DOHH2 (cell line): ENCODE measurements at regions not wholly inside any gene's neighbourhood (a gene's known extent, or its start where the extent isn't known, plus 50 kb on each side); places are given as distances from the start of the nearest gene placed in this dataset.
"Not testable (repeated sequence)": the region's sequence is repeated elsewhere in the genome, so short reads cannot be mapped to it uniquely, and the experiment has no call there.

Experiments
- H3F3A ChIP-seq: fragments of 200-600 bp; sonication (generic), shearing (Covaris generic); 2 replicates; pipeline ENCODE4 v1.6.0; 2016; ENCODE audit warnings: antibody characterized with exemption, mild to moderate bottlenecking; ENCODE audit not compliant: control insufficient read depth, insufficient read depth
- H3K27ac ChIP-seq: fragments of 200-600 bp; sonication (generic); 2 replicates; pipeline ENCODE4 v1.5.1; 2014; ENCODE audit warnings: low read depth, mild to moderate bottlenecking, low read length, moderate library complexity
- H3K27me3 ChIP-seq: fragments of 200-600 bp; sonication (generic); 2 replicates; pipeline ENCODE4 v1.6.1; 2014; ENCODE audit warnings: mild to moderate bottlenecking, low read length, mixed read lengths; ENCODE audit not compliant: control insufficient read depth
- H3K36me3 ChIP-seq: fragments of 200-600 bp; sonication (generic); 2 replicates; pipeline ENCODE4 v1.6.1; 2014; ENCODE audit warnings: mild to moderate bottlenecking, low read length, moderate library complexity, mixed read lengths; ENCODE audit not compliant: control insufficient read depth
- H3K4me1 ChIP-seq: fragments of 200-600 bp; sonication (generic); 2 replicates; pipeline ENCODE4 v1.6.1; 2014; ENCODE audit warnings: mild to moderate bottlenecking, low read length, mixed read lengths; ENCODE audit not compliant: control insufficient read depth
- H3K4me2 ChIP-seq: fragments of 200-600 bp; sonication (generic); 2 replicates; pipeline ENCODE4 v1.6.0; 2014; ENCODE audit warnings: mild to moderate bottlenecking, low read length, moderate library complexity
- H3K4me3 ChIP-seq: fragments of 200-600 bp; sonication (generic); 2 replicates; pipeline ENCODE4 v1.5.1; 2014; ENCODE audit warnings: mild to moderate bottlenecking, low read length, mixed read lengths
- H3K79me2 ChIP-seq: fragments of 200-600 bp; sonication (generic); 2 replicates; pipeline ENCODE4 v1.6.1; 2014; ENCODE audit warnings: mild to moderate bottlenecking, low read length, mixed read lengths; ENCODE audit not compliant: control insufficient read depth
- H3K9me2 ChIP-seq: fragments of 200-600 bp; sonication (generic); replicated peaks from 2 replicates; pipeline ENCODE4 v1.6.1; 2014; ENCODE audit warnings: mild to moderate bottlenecking, low read length, mixed read lengths; ENCODE audit not compliant: control insufficient read depth
- H3K9me3 ChIP-seq: fragments of 200-600 bp; sonication (generic); 2 replicates; pipeline ENCODE4 v1.6.1; 2014; ENCODE audit warnings: antibody characterized with exemption, low read length, mixed read lengths; ENCODE audit not compliant: control insufficient read depth, insufficient read depth
- H4K20me1 ChIP-seq: fragments of 200-600 bp; sonication (generic); 2 replicates; pipeline ENCODE4 v1.6.0; 2014; ENCODE audit warnings: low read depth, mild to moderate bottlenecking, antibody characterized with exemption, low read length, moderate library complexity; ENCODE audit not compliant: control insufficient read depth, insufficient read depth
- EZH2phosphoT487 ChIP-seq: fragments of 200-600 bp; sonication (generic); IDR thresholded peaks from 2 replicates; pipeline ENCODE4 v1.6.1; 2017; ENCODE audit warnings: borderline replicate concordance, mild to moderate bottlenecking, antibody characterized with exemption, low read length, moderate library complexity, mixed read lengths
- TF ChIP-seq, protein P1 (sequence below): fragments of 200-600 bp; sonication (generic); IDR thresholded peaks from one replicate; pipeline ENCODE4 v1.5.1; 2014; ENCODE audit warnings: antibody characterized with exemption, mild to moderate bottlenecking, low read depth, low read length; ENCODE audit not compliant: poor library complexity, severe bottlenecking

DNA sequence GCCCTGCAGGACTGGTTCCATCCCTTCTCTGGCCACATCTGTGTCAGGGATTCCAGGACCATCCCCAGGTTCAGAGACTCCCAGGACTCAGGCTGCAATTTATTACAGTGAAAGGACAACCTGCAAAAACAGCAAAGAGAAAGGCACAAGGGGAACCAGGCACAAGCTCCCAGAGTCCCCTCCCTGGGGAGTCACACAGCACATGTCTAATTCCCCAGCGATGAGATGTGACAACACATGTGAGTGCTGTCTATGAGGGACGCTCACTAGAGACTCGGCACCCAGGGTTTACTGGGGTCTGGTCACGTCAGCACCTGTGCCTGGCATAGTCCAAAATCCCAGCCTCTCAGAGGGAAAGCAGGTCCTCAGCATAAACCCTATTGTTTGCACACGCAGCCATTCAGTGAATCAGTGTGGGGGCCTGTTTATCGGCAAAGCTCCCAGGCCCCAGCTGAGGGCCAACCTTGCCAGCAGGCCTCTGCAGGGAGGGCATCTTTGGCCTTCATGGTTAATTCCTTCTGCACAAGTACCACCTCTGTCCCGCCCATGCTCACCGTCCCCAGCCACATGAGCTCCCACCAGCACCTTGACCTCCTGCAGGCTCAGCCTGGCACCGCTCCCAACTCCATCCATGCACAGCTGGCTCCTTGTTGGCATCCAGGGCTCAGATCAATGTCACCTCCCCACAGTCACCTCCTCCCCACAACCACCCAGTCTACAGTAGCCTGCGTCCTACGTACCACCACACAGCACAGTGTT lies 198.9 kb upstream of the SFSWAP start:
- Histone ChIP-seq H3K4me3 (no peak overlapping the region), H3K79me2 (no peaks in the 10 kb centered on the region), H4K20me1 (no peaks in the 10 kb centered on the region), H3K9me2 (no peaks in the 10 kb centered on the region), H3K27ac (no peak overlapping the region), H3K27me3 (no peaks in the 10 kb centered on the region), H3K4me1 (peaks cover 10% of the 10 kb centered on the region), H3K36me3 (no peaks in the 10 kb centered on the region), H3F3A (no peaks in the 10 kb centered on the region), H3K9me3 (no peaks in the 10 kb centered on the region), H3K4me2 (peak overlapping the region; percentile 33)
- TF ChIP-seq, protein P1, sequence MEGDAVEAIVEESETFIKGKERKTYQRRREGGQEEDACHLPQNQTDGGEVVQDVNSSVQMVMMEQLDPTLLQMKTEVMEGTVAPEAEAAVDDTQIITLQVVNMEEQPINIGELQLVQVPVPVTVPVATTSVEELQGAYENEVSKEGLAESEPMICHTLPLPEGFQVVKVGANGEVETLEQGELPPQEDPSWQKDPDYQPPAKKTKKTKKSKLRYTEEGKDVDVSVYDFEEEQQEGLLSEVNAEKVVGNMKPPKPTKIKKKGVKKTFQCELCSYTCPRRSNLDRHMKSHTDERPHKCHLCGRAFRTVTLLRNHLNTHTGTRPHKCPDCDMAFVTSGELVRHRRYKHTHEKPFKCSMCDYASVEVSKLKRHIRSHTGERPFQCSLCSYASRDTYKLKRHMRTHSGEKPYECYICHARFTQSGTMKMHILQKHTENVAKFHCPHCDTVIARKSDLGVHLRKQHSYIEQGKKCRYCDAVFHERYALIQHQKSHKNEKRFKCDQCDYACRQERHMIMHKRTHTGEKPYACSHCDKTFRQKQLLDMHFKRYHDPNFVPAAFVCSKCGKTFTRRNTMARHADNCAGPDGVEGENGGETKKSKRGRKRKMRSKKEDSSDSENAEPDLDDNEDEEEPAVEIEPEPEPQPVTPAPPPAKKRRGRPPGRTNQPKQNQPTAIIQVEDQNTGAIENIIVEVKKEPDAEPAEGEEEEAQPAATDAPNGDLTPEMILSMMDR, result no peak
- no peak for TF ChIP-seq EZH2phosphoT487

DNA sequence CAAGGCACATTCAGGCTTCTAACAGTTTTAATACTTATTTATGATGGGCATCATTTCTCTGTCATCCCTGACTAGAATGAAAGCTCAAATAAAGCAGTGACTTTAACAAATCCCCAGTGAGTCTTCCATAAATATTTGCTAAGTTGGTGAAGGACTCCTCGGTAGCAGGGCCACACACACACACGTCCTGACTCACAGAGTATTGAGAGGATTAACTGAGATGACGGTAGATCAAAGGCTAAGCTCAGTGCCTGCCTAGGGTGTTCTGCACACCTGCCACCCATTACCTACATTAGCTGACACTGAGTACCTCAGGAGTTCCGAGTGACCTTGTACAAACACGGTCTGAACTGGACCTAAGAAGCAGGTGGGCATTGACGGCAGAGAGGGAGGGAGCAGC lies 197.3 kb upstream of the SFSWAP start:
- Histone ChIP-seq H3K9me2 (no peaks in the 10 kb centered on the region), H3K27ac (no peak overlapping the region), H3F3A (no peaks in the 10 kb centered on the region), H3K4me1 (peaks cover 10% of the 10 kb centered on the region), H3K9me3 (no peaks in the 10 kb centered on the region), H3K79me2 (no peaks in the 10 kb centered on the region), H3K27me3 (0 out of 2 replicates have a peak, but pooled peaks cover 5% of the 10 kb centered on the region), H4K20me1 (no peaks in the 10 kb centered on the region), H3K4me2 (no peak overlapping the region), H3K36me3 (no peaks in the 10 kb centered on the region), H3K4me3 (no peak overlapping the region)
- TF ChIP-seq, protein P1, result no peak
- no peak for TF ChIP-seq EZH2phosphoT487

DNA sequence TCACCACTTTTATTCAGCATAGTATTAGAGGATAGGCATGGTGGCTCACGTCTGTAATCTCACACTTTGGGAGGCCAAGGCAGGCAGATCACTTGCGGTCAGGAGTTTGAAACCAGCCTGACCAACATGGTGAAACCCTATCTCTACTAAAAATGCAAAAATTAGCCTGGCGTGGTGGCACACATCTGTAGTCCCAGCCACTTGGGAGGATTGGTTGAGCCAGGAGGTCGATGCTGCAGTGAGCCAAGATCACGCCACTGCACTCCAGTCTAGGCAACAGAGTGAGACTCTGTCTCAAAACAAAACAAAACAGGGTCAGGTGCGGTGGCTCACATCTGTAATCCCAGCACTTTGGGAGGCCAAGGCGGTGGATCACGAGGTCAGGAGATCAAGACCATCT lies 190.3 kb upstream of the SFSWAP start:
- H3K9me3 ChIP-seq, H3K9me2 ChIP-seq, H3F3A ChIP-seq, H3K4me2 ChIP-seq, H3K36me3 ChIP-seq, H4K20me1 ChIP-seq, H3K27ac ChIP-seq, H3K79me2 ChIP-seq, H3K4me3 ChIP-seq, H3K27me3 ChIP-seq, H3K4me1 ChIP-seq: not testable (repeated sequence)

DNA sequence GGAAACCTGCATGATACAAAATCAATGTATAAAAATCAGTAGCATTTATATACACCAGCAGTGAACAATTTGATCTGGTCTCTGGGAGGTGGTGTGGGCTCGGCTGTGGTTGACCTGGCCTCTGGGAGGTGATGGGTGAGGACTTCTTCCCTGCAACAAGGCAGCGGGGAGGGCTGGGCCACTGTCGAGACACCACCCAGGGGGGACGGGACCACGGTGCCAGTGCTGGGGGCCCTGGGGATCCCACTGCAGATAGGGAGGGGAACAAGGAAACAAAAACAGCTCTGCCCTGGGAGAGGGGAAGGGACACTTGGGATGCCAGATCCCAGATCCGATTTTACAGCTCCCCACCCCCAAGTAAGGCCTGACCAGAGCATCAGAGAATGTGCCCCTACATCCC lies 189.6 kb upstream of the SFSWAP start:
- no peaks in the 10 kb centered on the region for H4K20me1 ChIP-seq
- no peaks in the 10 kb centered on the region for H3K79me2 ChIP-seq
- H3K27me3 ChIP-seq, result 0 out of 2 replicates have a peak, but pooled peaks cover 5% of the 10 kb centered on the region
- H3F3A ChIP-seq, result no peaks in the 10 kb centered on the region
- no peak overlapping the region for H3K27ac ChIP-seq
- H3K9me2 ChIP-seq, result no peaks in the 10 kb centered on the region
- no peak overlapping the region for H3K4me2 ChIP-seq
- H3K9me3 ChIP-seq, result no peaks in the 10 kb centered on the region
- H3K4me3 ChIP-seq, result no peak overlapping the region
- no peak for TF ChIP-seq EZH2phosphoT487
- TF ChIP-seq, protein P1, result no peak
- no peaks in the 10 kb centered on the region for H3K36me3 ChIP-seq
- H3K4me1 ChIP-seq, result no peaks in the 10 kb centered on the region
